Suppressor macrophage treated with lipopolysaccharide for 1 hour (primary cell): ENCODE measurements at regions not wholly inside any gene's neighbourhood (a gene's known extent, or its start where the extent isn't known, plus 50 kb on each side); places are given as distances from the start of the nearest gene placed in this dataset.

Source experiments
- DNase-seq, 3 donors: peaks; one replicate each; pipeline ENCODE4 v3.0.0-alpha.2; 2020 to 2022

DNA sequence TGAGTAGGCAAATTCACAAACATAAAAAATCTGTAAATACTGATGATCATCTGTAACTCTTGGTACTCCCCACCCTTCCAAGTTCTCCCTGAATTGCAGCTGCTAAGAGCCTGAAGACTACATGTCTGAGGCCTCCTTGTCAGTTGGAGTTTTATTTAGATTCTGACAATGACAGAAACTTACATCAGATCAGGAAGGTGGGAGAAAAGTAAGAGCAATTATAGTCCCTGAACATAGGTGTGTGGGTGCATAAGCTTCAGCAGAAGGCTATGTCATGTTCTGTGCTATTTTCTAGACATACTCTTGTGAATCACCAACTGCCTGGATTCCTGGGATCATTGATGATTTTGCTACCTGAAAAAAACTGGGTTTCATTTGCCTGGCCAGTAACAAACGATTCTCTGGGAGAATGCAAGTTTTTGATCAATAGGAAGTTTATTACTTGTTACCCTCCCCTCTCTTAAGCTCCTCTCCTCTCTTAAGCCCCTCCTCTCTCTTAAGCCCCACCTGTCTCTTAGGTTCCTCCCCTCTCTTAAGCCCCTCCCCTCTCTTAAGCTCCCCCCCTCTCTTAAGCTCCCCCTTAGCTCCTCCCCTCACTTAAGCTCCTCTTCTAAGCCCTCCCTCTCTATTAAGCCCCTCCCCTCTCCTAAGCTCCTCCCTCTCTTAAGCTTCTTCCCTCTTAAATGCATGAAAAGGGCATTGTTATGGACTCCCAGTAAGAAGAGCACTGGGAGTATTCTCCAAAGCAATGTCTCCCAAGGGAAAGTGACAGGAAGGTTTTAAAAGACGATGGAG, 1183.4 kb upstream of the AUTS2 start:
- DNase-seq, result no peak

DNA sequence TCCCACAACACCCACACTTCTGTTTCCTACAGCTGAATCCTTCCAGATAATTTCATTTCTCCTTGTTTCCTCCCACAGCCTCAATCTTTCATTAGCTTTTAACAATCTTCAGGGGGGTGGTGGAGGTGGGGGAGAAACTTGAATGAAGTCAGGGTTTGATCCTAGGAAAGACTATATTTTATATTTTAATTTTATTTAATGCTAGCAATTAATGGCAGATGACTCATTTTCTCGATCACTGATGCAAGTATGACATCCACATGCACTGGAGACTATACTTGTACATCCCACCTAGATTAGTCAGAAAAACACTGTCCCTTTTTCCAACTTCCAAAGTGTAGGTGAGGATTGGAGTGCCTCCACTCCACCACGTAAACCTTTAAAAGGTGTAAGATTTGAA, 1181.3 kb upstream of the AUTS2 start:
- no peak for DNase-seq

DNA sequence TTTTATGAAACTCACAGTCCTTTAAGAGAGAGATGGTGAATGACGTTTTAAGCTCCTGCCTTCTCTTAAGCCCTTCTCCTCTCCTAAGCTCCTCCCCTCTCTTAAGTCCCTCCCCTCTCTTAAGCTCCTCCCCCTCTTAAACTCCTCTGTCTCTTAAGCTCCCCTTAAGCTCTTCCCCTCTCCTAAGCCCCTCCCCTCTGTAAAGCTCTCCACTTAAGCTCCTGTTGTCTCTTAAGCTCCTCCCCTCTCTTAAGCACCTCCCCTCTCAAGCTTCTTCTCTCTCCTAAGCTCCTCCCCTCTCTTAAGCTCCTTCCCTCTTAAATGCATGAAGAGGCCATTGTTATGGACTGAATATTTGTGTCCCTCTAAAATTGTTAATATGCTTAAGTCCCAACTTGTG, 1180.6 kb upstream of the AUTS2 start:
- no peak for DNase-seq

DNA sequence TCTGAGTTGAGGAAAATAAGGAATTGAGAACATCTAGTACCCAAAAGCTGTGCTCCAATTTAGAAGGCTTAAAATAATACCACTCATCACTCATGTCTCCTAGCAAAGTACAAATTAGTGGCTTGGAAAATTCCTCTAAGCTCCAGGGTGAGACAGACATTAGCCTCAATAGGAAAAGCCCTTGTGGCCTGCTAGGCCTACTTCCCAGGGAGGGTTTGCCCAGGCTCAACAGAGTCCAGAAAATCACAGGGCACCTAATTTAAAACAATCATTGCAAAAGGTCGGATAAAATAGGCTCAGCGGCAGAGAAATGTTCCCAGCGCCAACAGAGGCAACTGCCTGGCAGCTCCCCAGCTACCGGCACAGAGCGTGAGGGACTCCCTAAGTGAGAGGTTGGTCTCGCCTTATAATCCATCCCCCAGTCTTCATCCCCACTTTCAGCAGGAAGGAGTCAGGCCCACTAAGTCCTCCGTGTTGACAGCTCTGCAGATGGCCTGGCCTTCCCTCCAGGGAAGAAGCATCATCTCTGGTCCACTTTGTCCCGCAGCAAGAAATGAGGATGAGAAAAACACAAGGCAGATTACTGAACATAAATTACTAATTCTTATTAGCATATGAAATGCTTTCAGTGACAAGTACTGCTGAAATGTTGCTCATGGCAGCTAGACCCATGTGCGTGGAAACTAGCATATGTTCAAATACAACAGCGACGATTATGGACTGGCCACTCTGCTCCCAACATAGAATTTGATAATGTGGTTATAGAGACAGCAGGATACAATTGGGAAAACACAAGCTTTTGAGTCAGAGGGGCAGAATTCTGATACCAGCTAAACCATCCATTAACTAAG, 1177.7 kb upstream of the AUTS2 start:
- DNase-seq, result no peak

DNA sequence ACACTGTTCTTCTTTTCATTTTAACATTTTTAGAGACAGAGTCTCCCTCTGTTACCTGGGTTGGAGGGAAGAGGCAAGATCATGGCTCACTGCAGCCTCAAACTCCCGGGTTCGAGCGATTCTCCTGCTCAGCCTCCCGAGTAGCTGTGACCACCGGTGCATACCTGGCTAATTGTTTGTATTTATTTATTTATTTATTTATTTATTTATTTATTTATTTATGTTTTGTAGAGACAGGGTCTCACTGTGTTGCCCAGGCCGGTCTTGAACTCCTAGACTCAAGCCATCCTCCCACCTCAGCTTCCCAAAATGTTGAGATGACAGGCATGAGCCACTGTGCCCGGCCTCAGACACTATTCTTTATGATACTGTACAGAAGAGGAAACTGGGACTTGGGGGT, 1176.6 kb upstream of the AUTS2 start:
- DNase-seq, result no peak

DNA sequence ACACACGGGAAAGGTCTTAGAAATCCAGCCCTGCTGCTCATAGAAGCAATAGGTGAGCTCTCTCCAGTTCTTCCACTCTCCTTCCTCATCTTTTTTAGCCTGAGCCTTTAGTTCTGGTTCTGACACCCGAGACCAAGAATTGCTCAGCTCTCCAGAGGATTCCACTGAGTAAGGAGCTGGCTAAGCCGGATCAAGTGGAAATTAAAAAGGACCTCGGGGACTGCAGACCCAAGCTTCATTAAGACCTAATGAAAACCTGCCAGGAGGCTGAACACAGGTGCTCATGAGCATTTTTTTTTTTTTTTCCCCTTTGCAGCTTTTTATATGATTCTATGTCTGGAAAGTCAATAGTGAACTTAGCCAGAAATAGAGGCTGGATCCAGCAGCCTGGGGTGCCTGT, 1176.0 kb upstream of the AUTS2 start:
- DNase-seq, result no peak

DNA sequence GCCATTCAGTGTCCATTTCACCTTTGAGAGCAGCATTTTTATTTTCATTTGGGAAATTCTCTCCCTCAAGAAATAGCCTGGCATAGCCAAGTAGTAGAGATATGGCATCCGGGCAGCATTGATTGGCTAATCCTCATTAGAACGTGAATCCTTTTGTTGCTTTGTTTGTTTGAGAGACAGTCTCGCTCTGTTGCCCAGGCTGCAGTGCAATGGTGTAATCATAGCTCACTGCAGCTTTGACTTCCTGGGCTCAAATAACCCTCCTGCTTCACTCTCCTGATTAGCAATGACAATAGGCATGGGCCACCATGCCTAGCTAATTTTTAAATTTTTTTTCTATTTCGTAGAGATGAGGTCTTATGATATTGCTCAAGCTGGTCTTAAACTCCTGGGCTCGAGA, 1174.9 kb upstream of the AUTS2 start:
- DNase-seq, result no peak

DNA sequence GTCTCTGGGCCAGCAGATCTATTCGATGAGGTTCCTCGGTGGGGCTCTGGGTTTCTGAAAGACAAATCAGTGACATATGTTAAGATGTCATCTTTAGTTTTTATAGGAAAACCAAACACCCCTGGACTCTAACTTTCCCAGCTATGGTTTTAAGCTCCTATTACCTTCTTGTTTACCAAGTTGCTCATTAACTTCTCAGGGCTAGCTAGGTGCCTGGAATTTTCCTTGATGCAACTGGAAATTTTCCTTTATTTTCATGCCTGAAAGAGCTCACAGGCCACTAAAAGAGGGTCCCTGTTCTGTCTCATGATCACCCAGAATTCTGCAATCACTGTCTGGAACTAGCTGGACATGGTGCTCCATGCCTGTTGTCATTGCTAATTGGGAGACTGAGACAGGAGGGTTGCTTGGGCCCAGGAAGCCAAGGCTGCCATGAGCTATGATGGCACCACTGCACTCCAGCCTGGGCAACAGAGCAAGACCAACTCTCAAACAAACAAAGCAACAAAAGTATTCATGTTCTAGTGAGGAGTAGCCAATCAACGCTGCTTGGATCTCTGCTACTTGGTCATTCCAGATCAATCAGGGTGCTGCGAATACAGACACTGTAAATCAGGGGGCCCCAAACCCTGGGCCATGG, 1173.5 kb upstream of the AUTS2 start:
- no peak for DNase-seq

DNA sequence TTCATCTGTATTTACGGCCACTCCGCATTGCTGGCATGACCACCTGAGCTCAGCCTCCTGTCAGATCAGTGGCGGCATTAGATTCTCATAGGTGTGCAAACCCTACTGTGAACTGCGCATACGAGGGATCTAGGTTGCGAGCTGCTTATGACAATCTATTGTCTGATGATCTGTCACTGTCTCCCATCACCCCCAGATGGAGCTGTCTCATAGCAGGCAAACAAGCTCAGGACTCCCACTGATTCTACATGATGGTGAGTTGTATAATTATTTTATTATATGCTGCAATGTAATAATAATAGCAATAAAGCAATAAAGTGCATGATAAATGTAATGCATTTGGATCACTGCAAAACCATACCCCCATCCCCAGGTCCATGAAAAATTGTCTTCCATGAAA, 1172.9 kb upstream of the AUTS2 start:
- no peak for DNase-seq

DNA sequence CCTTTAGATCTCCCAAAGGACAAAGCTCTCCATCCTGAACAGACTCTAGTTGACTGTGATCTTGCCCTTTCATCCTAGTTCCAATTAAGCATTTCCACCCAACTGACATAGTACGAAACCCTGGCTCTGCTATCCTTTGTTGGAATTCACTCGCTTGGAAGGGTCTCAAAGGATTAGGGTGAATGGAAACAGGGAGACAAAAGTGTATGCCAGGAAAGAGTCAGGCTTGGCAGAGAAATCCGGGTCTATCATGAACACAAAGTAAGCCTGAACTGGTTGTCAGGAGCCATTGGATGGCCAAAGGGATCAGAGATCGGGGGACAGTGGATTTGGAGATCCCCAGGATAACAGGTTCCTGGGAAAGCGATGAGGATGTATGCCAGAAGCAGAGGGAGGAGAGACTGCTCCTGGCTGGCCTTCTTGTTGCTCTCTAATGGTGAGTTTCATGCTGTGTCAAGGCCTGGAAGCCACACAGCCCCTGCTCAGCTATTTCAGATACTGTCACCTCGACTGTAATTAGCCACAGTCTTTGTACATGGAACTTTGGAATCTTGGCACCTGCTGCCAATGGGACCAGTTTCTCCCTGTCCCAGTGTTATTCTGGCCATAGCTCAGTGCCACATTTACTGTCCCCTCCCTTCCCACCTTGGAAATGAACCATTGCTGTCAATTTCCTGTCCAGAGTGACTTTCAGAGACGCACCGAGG, 1168.7 kb upstream of the AUTS2 start:
- no peak for DNase-seq

DNA sequence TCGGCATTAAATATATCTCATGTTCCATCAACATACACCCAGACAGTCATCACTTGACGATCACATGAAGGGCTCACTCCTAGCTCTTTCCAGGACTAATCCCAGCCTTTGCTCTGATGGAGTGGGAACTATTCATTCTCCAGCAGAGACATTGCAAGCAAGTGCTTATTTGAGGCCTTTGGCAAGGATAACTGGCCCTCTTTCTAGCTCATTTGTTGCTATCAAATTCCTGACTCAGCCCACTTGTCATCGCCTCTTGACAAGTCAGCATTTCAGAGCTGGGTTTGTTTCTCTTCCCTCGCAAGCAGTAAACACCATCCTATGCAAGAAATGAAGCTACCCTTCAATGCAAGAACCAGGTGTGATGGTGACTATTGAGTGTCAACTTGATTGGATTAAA, 1165.7 kb upstream of the AUTS2 start:
- DNase-seq, result no peak

DNA sequence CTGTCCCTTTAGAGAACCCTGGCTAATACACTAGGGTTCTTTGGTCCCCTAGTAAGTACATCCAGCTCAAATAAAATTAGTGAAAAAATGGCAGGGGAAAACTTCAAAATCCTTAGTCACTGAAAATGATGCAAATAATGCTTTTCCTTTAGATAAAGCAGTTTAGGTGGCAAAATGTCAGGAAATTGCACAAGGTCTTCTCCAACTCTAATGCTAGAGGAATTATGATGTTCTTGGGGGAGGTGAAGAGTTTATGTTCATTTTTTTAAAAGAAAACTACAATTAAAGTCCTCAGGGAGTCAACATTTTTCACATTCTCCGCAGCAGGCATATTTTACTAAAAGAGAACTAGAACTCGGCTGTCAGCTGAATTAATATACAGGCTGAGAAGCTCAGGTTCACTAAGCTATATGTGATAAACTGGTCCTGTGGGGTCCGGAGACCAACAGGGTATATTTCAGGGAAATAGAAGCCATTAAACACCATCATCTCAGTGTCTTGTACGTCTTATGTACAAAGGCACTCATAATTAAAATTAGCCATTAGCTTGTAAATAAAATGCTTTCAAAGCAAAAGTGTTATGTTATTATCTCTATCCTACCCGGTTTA, 1164.7 kb upstream of the AUTS2 start:
- no peak for DNase-seq

DNA sequence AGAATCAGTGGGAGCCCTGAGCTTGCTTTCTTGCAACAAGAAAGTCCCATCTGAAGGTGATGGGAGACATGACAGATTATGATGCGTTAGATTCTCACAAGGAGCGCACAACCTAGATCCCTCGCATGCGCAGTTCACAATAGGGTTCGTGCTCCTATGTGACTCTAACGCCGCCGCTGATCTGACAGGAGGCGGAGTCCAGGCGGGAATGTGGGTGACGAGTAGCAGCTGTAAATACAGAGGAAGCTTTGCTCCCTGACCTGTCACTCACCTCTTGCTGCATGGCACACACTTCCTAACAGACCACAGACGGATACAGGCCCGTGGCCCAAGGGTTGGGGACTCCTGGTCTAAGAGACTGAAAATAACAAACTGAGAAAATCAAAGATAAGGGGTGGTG, 1163.4 kb upstream of the AUTS2 start:
- DNase-seq, result no peak

DNA sequence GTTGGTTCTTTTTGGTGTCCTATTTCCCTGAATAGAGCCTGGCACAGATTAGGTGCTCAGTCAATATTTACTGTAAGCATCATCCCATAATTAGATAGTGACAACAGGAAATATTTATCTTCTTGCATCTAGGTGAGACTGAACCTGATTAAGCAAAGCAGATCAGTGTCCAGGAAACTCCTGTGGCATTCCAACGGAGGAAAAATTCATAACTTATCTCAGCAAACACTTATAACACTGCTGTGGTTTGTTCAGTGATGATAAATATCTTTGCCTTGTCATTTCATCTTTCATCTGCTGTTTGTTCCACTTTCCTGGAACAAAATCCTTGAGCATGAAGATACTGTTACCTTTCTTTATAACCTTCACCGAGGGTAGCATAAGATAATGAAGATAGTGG, 1160.3 kb upstream of the AUTS2 start:
- no peak for DNase-seq

DNA sequence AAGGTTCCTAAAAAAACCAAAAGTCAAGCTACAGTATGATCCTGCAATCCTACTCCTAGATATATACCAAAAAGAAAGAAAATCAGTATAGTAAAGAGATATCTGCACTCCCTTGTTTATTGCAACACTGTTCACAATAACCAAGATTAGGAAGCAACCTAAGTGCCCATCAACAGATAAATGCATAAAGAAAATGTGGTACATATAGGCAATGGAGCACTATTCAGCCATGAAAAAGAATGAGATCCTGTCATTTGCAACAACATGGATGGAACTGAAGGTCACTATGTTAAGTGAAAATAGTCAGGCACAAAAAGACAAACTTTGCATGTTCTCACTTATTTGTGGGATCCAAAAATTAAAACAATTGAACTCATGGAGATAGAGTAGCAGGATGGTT, 1159.5 kb upstream of the AUTS2 start:
- no peak for DNase-seq

DNA sequence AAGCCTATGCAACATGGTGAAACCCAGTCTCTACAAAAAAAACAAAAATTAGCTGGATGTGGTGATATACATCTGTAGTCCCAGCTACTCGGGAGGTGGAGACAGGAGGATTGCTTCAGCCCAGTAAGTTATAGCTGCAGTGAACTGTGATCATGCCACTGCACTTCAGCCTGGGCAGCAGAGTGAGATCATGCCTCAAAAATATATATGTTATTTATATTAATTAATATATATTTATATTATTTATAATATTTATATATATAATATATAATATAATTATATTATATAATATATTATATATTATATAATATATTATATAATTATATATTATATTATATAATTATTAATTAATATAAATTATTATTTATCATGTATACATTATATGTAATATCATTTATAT, 1158.4 kb upstream of the AUTS2 start:
- DNase-seq, result no peak

DNA sequence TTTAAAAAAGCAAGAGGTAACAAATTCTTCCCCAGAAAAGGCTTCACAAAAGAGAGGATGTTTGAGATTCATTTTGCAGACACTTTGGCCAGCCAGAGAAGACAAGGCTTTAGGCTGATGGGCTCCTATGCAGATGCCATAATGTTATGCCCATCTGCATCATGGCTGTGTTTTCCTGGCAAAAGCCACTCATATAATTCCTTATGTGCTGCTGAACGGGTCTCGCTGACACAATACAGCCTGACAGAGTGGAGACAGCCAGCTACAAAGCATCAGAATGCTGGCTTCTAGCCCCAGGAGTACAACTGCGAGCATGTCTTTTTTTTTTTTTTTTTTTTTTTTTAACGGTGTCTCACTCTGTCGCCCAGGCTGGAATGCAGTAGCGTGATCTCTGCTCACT, 1157.4 kb upstream of the AUTS2 start:
- no peak for DNase-seq

DNA sequence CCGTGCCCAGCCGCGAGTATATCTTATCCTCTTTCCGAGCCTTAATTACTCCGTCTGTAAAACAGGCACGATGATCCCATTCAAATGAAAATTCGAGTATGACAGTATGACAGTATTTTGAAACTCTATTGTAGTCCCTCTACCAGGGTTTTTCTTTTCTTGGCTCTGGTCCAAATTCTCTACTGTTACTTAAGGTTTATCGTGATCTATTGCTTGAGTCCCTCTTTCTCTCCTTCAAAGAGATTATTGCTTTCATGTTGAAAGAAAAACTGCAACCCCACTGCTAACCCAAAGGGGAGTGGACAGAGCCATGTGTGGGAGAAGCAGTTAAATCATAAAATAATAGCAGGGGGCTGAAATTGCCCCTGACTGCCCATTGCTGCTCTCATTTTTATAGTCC, 1156.6 kb upstream of the AUTS2 start:
- DNase-seq, result no peak

DNA sequence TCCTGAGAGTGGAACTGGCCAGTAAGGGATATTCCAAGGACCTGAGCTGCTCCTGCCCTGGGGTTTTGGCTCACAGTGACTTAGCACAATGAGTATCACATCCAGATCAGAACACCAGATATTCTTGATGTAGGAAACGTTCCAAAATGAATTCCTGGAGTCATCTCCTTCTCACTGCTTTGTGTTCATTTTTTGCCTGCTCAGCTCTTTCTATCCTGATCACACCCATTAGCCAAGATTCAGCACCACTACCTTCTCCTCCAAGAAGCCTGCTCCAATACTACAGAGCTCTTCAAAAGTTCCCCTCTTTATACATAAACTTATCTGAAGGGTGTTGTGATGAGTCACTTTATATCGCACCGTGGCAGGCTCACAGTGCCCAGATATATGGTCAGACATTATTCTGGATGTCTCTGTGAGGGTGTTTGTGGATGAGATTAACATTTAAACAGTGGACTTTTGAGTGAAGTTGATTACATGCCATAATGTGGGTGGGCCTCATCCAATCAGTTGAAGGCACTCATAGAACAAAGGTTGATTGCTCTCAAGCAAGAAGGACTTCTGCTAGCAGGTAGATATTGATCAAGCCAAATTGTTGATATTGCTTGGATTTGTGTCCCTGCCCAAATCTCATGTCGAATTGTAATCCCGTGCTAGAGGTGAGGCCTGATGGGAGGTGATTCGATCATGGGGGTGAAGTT, 1155.2 kb upstream of the AUTS2 start:
- no peak for DNase-seq

DNA sequence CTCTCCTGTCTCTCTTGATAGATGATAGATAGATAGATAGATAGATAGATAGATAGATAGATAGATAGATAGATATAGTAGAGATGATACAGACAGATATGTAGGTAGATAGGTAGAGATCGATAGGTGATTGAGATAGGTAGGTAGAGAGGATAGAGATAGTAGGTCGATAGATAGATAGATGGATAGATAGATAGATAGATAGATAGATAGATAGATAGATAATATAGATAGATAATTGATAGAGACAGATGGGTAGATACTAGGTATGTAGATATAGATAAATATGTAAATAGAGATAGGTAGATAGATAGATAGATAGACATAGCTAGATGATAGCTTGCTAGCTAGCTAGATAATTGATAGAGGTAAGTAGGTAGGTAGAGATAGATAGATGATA, 1154.2 kb upstream of the AUTS2 start:
- DNase-seq, result no peak

DNA sequence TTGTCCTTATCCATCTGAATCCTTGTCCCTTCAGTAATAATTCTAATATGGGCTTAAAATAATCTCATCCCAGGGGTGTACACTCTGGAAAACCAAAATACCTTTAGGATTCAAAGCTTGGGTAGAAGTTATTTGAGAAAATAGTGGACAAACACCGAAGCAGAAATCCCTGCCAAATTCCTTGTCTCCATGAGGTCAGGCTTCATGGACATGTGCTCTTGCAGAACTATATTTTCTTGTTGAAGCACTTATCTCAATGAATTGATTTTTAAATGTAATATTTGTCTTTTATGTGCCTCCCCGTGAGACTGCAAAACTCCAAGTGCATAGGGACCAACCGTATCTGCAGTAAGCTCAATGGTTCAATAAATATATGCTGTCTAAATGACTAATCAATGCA, 1153.3 kb upstream of the AUTS2 start:
- no peak for DNase-seq

DNA sequence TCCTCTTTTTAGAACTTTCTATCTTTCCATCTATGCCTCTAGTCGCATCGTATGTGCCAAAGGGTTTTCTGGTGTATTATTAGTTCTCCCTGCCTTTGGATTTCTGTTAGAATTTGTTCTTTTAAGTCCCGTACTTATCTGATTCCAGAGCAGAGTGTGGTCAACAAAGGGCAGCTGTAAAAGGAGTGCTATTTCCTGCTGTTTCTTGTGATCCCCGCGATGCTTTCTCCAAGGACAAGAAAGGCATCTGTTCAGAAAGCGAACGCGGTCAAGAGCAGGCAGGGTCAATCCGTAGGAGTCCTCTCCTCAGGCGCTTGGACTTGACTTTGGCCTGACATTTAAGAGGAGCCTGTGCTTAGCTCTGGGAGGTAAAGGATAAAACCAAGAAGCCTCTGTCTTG, 1152.1 kb upstream of the AUTS2 start:
- no peak for DNase-seq
